Gastroesophageal sphincter (tissue), 4 donors: ENCODE measurements at regions not wholly inside any gene's neighbourhood (a gene's known extent, or its start where the extent isn't known, plus 50 kb on each side); places are given as distances from the start of the nearest gene placed in this dataset.

Source experiments
- ATAC-seq: fragments of 150-250 bp; one replicate; pipeline ENCODE4 v1.9.1; 2016; ENCODE audit warnings: mild to moderate bottlenecking, moderate library complexity
- H3K27ac ChIP-seq, 4 donors: fragments of 200-600 bp; sonication (generic) in 3 of 4; 1 replicate in 3 of 4; 2 replicates in 1 of 4; pipeline ENCODE4 v1.5.1; 2016 to 2019
- H3K27me3 ChIP-seq: fragments of 200-600 bp; sonication (generic); one replicate; pipeline ENCODE4 v1.5.1; 2019
- H3K36me3 ChIP-seq, 2 donors: fragments of 200-600 bp; sonication (generic); one replicate each; pipeline ENCODE4 v1.5.1; 2019; ENCODE audit warnings: control low read depth in 1 of 2
- H3K4me1 ChIP-seq, 3 donors: fragments of 200-600 bp; sonication (generic); 1 replicate in 2 of 3; 2 replicates in 1 of 3; pipeline ENCODE4 v1.5.1; 2016 to 2019; ENCODE audit warnings: control low read depth in 2 of 3
- H3K4me3 ChIP-seq, 2 donors: fragments of 200-600 bp; sonication (generic); one replicate each; pipeline ENCODE4 v1.5.1; 2019; ENCODE audit warnings: mild to moderate bottlenecking in 1 of 2, moderate library complexity in 1 of 2
- H3K9me3 ChIP-seq, 3 donors: fragments of 200-600 bp; sonication (generic); one replicate each; pipeline ENCODE4 v1.5.1; 2017 to 2019; ENCODE audit warnings: control low read depth in 2 of 3
- EP300 ChIP-seq: sonication (generic); formaldehyde crosslinking; IDR thresholded peaks from one replicate; pipeline ENCODE4 v1.6.1; 2017; ENCODE audit warnings: antibody characterized with exemption, mild to moderate bottlenecking
- POLR2A ChIP-seq, 2 donors: fragments of 450-650 bp; IDR thresholded peaks; one replicate each; pipeline ENCODE4 v1.6.1; 2017; ENCODE audit warnings: antibody characterized with exemption in 2 of 2, mild to moderate bottlenecking in 2 of 2, moderate library complexity in 1 of 2
- POLR2AphosphoS5 ChIP-seq: sonication (generic); formaldehyde crosslinking; IDR thresholded peaks from one replicate; pipeline ENCODE4 v1.6.1; 2017; ENCODE audit warnings: antibody characterized with exemption
- WGBS, 2 donors: methylation state at CpG; one replicate each; pipeline ENCODE4 v1.1.5; 2018; ENCODE audit warnings: low coverage in 1 of 2; 5-methylcytosine and 5-hydroxymethylcytosine counted together
- TF ChIP-seq, protein P1 (sequence below), 4 experiments: fragments of 200-600 bp in 2 of 4; fragments of 450-650 bp in 2 of 4; sonication (generic) in 1 of 4; IDR thresholded peaks; one replicate each; pipeline ENCODE4 v1.5.1; 2017 to 2019; ENCODE audit warnings: antibody characterized with exemption in 4 of 4, mild to moderate bottlenecking in 2 of 4, moderate library complexity in 2 of 4

DNA sequence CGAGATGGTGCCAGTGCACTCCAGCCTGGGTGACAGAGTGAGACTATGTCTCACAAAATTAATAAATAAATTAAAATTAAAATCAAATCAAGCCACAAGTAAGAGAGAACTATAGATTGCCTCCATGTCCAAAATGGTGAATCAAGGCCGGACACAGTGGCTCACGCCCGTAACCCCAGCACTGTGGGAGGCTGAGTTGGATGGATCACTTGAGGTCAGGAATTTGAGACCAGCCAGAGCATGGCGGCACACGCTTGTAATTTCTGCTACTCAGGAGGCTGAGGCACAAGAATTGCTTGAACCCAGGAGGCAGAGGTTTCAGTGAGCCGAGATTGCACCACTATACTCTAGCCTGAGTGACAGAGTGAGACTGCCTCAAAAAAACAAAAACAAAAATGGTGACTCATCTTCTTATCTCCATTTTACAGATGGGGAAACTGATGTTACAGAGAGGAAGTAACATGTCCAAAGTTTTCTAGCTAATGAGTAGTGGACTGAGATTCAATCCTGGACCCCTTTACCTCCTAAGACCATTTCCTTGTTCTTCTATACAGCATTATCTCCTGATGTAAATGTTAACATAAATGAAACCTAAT is 99.0 kb upstream of the HNRNPU start:
- Histone ChIP-seq H3K36me3 (no peaks in the 10 kb centered on the region), H3K4me3 (no peak overlapping the region), H3K9me3 (no peaks in the 10 kb centered on the region), H3K27ac (peak overlapping the region; percentile 72 to 81 (median 78)), H3K27me3 (no peaks in the 10 kb centered on the region), H3K4me1 (peaks cover 0 to 32% (median 11%) of the 10 kb centered on the region in 3 donors)
- ATAC-seq: no peak
- TF ChIP-seq EP300 (no peak), POLR2AphosphoS5 (no peak), POLR2A (IDR thresholded peaks at IDR 0.05) (no peak)
- TF ChIP-seq, protein P1, sequence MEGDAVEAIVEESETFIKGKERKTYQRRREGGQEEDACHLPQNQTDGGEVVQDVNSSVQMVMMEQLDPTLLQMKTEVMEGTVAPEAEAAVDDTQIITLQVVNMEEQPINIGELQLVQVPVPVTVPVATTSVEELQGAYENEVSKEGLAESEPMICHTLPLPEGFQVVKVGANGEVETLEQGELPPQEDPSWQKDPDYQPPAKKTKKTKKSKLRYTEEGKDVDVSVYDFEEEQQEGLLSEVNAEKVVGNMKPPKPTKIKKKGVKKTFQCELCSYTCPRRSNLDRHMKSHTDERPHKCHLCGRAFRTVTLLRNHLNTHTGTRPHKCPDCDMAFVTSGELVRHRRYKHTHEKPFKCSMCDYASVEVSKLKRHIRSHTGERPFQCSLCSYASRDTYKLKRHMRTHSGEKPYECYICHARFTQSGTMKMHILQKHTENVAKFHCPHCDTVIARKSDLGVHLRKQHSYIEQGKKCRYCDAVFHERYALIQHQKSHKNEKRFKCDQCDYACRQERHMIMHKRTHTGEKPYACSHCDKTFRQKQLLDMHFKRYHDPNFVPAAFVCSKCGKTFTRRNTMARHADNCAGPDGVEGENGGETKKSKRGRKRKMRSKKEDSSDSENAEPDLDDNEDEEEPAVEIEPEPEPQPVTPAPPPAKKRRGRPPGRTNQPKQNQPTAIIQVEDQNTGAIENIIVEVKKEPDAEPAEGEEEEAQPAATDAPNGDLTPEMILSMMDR (IDR thresholded peaks at IDR 0.05): no peak
- WGBS, 2 donors: 91 to 100% methylated on average over 3 to 7 of the region's 7 CpGs

DNA sequence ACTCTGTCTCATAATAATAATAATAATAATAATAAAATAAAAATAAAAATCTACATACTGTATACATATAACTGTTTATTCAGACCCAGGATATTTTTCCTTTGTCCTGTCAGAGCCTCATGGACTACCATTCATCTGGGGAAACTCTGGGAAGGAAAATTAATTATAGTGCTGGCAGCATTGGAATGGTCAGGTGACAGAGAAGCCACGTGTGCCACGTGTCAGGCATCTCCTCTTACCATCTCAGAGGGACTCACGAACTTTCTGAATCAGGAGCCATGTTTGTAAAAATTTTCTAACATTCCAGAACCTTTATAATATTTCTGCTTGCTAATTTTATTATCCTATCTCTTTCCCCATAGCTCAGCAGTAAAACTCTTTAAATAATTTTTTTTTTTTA is 97.8 kb upstream of the HNRNPU start:
- TF ChIP-seq POLR2A (IDR thresholded peaks at IDR 0.05): no peak
- no peak for TF ChIP-seq EP300
- TF ChIP-seq, protein P1 (IDR thresholded peaks at IDR 0.05): no peak
- TF ChIP-seq POLR2AphosphoS5: no peak
- WGBS, 2 donors: 18 to 27% methylated on average over 3 of the region's 3 CpGs
- Histone ChIP-seq H3K27ac (no peak overlapping the region), H3K36me3 (no peaks in the 10 kb centered on the region), H3K9me3 (no peaks in the 10 kb centered on the region), H3K4me1 (peaks cover 0 to 25% (median 8%) of the 10 kb centered on the region in 3 donors), H3K27me3 (no peaks in the 10 kb centered on the region), H3K4me3 (no peak overlapping the region)
- ATAC-seq: no peak

DNA sequence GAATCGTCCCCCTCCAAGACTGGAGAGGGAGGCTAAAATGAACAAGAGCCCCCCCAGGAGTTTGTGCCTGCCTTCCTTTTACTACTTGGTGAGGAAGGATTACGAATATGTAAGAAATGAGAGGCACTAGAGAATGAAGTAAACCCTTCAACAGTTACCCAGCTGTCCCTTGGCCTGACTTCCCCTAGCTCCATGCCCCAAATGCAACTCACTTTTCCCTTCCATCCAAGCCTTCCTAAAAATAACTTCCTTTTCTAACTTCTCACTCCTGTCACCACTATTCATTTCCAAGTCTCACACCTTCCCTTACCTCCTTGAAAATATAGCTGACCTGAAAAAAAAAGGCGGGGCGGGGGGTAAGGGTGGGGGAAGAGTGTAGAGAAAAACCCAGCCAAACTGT is 96.6 kb upstream of the HNRNPU start:
- Histone ChIP-seq H3K36me3 (no peaks in the 10 kb centered on the region), H3K9me3 (no peaks in the 10 kb centered on the region), H3K27me3 (no peaks in the 10 kb centered on the region), H3K27ac (no peak overlapping the region), H3K4me1 (peaks cover 0 to 25% (median 8%) of the 10 kb centered on the region in 3 donors), H3K4me3 (no peak overlapping the region)
- ATAC-seq: no peak
- TF ChIP-seq POLR2A (IDR thresholded peaks at IDR 0.05) (no peak), POLR2AphosphoS5 (no peak)
- TF ChIP-seq, protein P1 (IDR thresholded peaks at IDR 0.05): no peak
- WGBS, 2 donors: 78 to 90% methylated on average over 2 to 4 of the region's 4 CpGs

DNA sequence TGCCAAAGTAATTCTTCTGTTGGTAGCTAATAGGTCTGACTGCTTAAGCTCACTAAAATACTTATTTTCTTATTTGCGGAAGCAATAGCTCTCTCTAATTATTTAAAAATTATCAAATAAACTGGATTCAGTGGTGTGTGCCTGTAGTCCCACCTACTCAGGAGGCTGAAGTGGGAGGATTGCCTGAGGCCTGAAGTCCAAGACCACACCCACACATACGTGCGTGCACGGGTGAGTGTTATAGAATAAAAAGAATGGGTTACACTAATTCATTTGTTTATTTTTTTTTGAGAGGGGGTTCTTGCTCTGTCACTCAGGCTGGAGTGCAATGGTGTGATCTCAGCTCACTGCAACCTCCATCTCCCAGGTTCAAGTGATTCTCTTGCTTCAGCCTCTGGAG is 94.2 kb upstream of the HNRNPU start:
- Histone ChIP-seq H3K4me3 (no peak overlapping the region), H3K27ac (no peak overlapping the region), H3K9me3 (no peaks in the 10 kb centered on the region), H3K36me3 (no peaks in the 10 kb centered on the region), H3K27me3 (no peaks in the 10 kb centered on the region), H3K4me1 (peaks cover 0 to 13% (median under 1%) of the 10 kb centered on the region in 3 donors)
- TF ChIP-seq POLR2A (IDR thresholded peaks at IDR 0.05): no peak
- 93 to 95% methylated on average over 4 of the region's 4 CpGs for WGBS, 2 donors
- ATAC-seq: no peak

DNA sequence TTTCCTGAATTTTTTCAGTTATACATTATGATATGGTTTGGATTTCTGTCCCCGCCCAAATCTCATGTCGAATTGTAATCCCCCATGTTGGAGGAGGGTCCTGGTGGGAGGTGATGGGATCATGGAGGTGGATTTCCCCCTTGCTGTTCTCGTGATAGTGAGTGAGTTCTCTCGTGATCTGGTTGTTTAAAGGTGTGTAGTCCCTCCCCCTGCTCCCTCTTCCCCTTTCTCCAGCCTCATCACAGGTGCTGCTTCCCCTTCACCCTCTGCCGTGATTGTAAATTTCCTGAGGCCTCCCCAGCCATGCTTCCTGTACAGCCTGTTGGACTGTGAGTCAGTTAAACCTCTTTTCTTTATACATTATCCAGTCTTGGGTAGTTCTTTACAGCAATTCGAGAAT is 93.2 kb upstream of the HNRNPU start:
- Histone ChIP-seq H3K4me1 (peaks cover 0 to 9% (median 0%) of the 10 kb centered on the region in 3 donors), H3K27me3 (no peaks in the 10 kb centered on the region), H3K4me3 (no peak overlapping the region), H3K36me3 (no peaks in the 10 kb centered on the region), H3K27ac (no peak overlapping the region), H3K9me3 (no peaks in the 10 kb centered on the region)
- no peak for ATAC-seq
- TF ChIP-seq POLR2A (IDR thresholded peaks at IDR 0.05) (no peak), POLR2AphosphoS5 (no peak), EP300 (no peak)
- TF ChIP-seq, protein P1 (IDR thresholded peaks at IDR 0.05): no peak
- WGBS, 2 donors: 73 to 83% methylated on average over 5 to 6 of the region's 6 CpGs
